ENCODE measurements at regions not wholly inside any gene's neighbourhood (a gene's known extent, or its start where the extent isn't known, plus 50 kb on each side); places are given as distances from the start of the nearest gene placed in this dataset.

DNA sequence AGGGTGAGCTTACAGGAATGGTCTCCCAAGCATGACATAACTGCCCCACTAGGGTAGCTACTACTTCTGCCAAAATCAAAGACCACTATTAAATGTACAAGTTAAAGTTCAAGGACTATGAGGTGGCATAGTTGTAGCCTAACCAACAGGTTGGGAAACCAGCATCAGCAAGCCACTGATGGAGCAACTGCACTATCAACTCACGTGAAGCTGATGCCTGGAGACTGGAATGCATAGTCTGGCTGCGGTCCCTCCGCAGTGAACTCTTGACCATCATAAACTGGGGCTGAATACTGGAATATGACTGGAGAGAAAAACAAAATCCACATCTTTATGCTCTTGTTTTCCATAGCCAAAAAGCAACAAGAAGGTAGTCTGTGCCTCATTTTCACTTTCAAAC is 541.4 kb downstream of the DNAJB9 start:
- Histone ChIP-seq H3K27me3 (no peaks in the 10 kb centered on the region), H3K36me3 (no peaks in the 10 kb centered on the region), H3K79me2 (ENCODE audit: low read depth) (no peaks in the 10 kb centered on the region), H4K20me1 (ENCODE audit: low read depth) (no peaks in the 10 kb centered on the region), H3K4me1 (no peaks in the 10 kb centered on the region), H3K4me3 (no peak overlapping the region), H3K4me2 (no peak overlapping the region), H3F3A (ENCODE audit: low read depth) (no peaks in the 10 kb centered on the region), H3K9ac (no peak overlapping the region), H3K9me3 (ENCODE audit: low read depth) (no peaks in the 10 kb centered on the region), H3K27ac (no peak overlapping the region), H2AFZ (replicated peaks) (no peak overlapping the region)
- H3K27me3 Mint-ChIP-seq (ENCODE audit: insufficient read depth, low read depth), result peaks cover 2% of the 10 kb centered on the region
- no peaks in the 10 kb centered on the region for H3K9me3 Mint-ChIP-seq
- no peak overlapping the region for H3K4me3 Mint-ChIP-seq
- H3K27ac Mint-ChIP-seq, result no peak overlapping the region
- TF ChIP-seq, protein P1, sequence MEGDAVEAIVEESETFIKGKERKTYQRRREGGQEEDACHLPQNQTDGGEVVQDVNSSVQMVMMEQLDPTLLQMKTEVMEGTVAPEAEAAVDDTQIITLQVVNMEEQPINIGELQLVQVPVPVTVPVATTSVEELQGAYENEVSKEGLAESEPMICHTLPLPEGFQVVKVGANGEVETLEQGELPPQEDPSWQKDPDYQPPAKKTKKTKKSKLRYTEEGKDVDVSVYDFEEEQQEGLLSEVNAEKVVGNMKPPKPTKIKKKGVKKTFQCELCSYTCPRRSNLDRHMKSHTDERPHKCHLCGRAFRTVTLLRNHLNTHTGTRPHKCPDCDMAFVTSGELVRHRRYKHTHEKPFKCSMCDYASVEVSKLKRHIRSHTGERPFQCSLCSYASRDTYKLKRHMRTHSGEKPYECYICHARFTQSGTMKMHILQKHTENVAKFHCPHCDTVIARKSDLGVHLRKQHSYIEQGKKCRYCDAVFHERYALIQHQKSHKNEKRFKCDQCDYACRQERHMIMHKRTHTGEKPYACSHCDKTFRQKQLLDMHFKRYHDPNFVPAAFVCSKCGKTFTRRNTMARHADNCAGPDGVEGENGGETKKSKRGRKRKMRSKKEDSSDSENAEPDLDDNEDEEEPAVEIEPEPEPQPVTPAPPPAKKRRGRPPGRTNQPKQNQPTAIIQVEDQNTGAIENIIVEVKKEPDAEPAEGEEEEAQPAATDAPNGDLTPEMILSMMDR (IDR thresholded peaks at IDR 0.05), result no peak
- TF ChIP-seq EZH2phosphoT487 (IDR thresholded peaks at IDR 0.05), result no peak
- TF ChIP-seq EZH2 (IDR thresholded peaks at IDR 0.05), result no peak
- DNase-seq (ENCODE audit: low spot score), result no peak
- H3K36me3 Mint-ChIP-seq, result no peaks in the 10 kb centered on the region
- no peaks in the 10 kb centered on the region for H3K4me1 Mint-ChIP-seq

DNA sequence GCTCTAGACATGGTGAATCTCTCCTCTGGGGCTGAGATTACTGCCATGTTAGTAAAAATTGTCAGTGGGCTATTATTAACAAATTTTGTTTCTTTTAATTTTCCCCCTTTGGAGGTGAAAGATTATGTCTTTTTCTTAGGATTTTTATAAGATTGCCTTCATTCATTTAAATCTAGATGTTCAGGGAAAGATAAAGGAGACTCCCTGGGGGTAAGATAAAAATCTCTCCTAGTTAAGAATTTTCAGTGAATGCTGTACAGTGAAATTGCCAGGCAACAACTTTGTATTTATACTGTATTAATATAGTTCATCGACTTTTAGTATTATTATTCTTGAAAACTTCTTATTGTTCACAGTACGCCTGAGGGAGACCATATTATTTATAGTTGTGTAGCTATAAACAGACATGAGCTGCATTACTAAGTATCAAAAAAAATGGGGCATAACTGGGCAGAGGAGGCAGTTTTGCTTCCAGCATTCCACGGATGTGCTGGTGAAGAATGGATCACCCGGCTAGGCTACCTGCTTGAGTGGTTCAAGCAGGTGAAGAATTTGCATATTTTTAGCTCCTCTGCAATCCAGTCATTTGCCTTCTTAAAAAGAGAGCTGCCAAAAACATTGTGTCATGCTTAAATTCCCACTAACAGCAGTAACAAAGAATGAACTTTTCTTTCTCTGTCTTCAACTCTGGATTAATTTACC is 552.1 kb downstream of the DNAJB9 start:
- Histone ChIP-seq H3K79me2 (ENCODE audit: low read depth) (no peaks in the 10 kb centered on the region), H3F3A (ENCODE audit: low read depth) (no peaks in the 10 kb centered on the region), H3K9me3 (ENCODE audit: low read depth) (no peaks in the 10 kb centered on the region), H3K27ac (no peak overlapping the region), H2AFZ (replicated peaks) (no peak overlapping the region), H3K36me3 (no peaks in the 10 kb centered on the region), H3K4me1 (no peaks in the 10 kb centered on the region), H3K4me2 (no peak overlapping the region), H3K9ac (no peak overlapping the region), H3K4me3 (no peak overlapping the region), H4K20me1 (ENCODE audit: low read depth) (no peaks in the 10 kb centered on the region), H3K27me3 (no peaks in the 10 kb centered on the region)
- no peak for DNase-seq (ENCODE audit: low spot score)
- Mint-ChIP-seq H3K36me3 (no peaks in the 10 kb centered on the region), H3K4me3 (no peak overlapping the region), H3K27me3 (ENCODE audit: insufficient read depth, low read depth) (peaks cover 2% of the 10 kb centered on the region), H3K4me1 (peaks cover 32% of the 10 kb centered on the region), H3K27ac (no peak overlapping the region), H3K9me3 (no peaks in the 10 kb centered on the region)
- TF ChIP-seq, protein P1 (IDR thresholded peaks at IDR 0.05), result no peak
- no peak for TF ChIP-seq EZH2phosphoT487 (IDR thresholded peaks at IDR 0.05)
- no peak for TF ChIP-seq EZH2 (IDR thresholded peaks at IDR 0.05)

DNA sequence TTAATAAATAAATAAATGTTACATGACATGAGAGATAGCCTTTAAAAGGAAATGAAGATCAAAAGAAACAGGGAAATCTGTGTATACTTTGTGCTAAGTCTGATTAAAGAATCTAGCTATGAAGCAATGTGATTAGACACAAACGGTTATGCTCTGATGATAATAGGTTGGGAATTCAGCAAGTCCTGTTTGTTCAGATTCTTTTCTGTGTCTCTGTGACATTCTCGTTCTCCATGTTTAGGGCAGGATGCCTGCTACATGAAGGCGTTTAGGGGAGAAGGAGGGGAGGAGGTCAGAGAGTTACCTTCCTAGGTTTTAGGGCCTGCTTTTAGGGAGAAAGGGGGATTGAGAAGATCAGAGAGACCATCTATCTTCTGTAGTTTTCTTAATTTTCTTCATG is 555.3 kb downstream of the DNAJB9 start:
- Histone ChIP-seq H3K9me3 (ENCODE audit: low read depth) (no peaks in the 10 kb centered on the region), H3K36me3 (no peaks in the 10 kb centered on the region), H3K9ac (no peak overlapping the region), H3K27ac (no peak overlapping the region), H3K4me1 (no peaks in the 10 kb centered on the region), H4K20me1 (ENCODE audit: low read depth) (no peaks in the 10 kb centered on the region), H3K4me3 (no peak overlapping the region), H3K79me2 (ENCODE audit: low read depth) (no peaks in the 10 kb centered on the region), H3K27me3 (no peaks in the 10 kb centered on the region), H2AFZ (replicated peaks) (no peak overlapping the region), H3F3A (ENCODE audit: low read depth) (no peaks in the 10 kb centered on the region), H3K4me2 (no peak overlapping the region)
- TF ChIP-seq EZH2 (IDR thresholded peaks at IDR 0.05) (no peak), EZH2phosphoT487 (IDR thresholded peaks at IDR 0.05) (no peak)
- TF ChIP-seq, protein P1 (IDR thresholded peaks at IDR 0.05), result no peak
- no peaks in the 10 kb centered on the region for H3K36me3 Mint-ChIP-seq
- DNase-seq (ENCODE audit: low spot score), result no peak
- no peak overlapping the region for H3K4me3 Mint-ChIP-seq
- H3K27me3 Mint-ChIP-seq (ENCODE audit: insufficient read depth, low read depth), result peaks cover 2% of the 10 kb centered on the region
- peaks cover 43% of the 10 kb centered on the region for H3K4me1 Mint-ChIP-seq
- H3K27ac Mint-ChIP-seq, result peak overlapping the region; percentile 88
- peaks cover 2% of the 10 kb centered on the region for H3K9me3 Mint-ChIP-seq

Data from neural progenitor cell (in vitro differentiated cells).